IMR-90 (cell line): ENCODE measurements at regions not wholly inside any gene's neighbourhood (a gene's known extent, or its start where the extent isn't known, plus 50 kb on each side); places are given as distances from the start of the nearest gene placed in this dataset.

Experiments used
- ATAC-seq: fragments of 200-7000 bp; cut with Tn5 transposase; 2 replicates; pipeline ENCODE4 v1.9.1; 2020; ENCODE audit warnings: low read depth, mild to moderate bottlenecking, moderate library complexity
- BruUV-seq: library from RNA; stranded (reverse); fragments of 400-500 nt; replicated peaks from 2 replicates; lab custom pipeline; 2021; lab: Mats Ljungman, UMichigan
- CTCF ChIA-PET: fragments of 300-600 bp; formaldehyde crosslinking; extraction: SDS; loops from one replicate; lab custom pipeline; 2021; ENCODE audit warnings: antibody characterized with exemption; lab: Yijun Ruan, JAX
- POLR2A ChIA-PET: fragments of 300-600 bp; sonication (Branson Sonifier 250); formaldehyde crosslinking; loops from one replicate; lab custom pipeline; 2022; ENCODE audit warnings: antibody characterized with exemption; ENCODE audit not compliant: unreplicated experiment; lab: Charles Lee
- DNase-seq: peaks from one replicate; pipeline ENCODE4 v3.0.0; 2013
- H2AFZ ChIP-seq: replicated peaks from 2 replicates; pipeline ENCODE3; 2013; ENCODE audit warnings: low read length, mild to moderate bottlenecking; ENCODE audit not compliant: poor library complexity
- H2AK5ac ChIP-seq: 2 replicates; pipeline ENCODE4 v1.6.1; 2013; ENCODE audit warnings: low read depth, low read length, inconsistent platforms
- H2AK9ac ChIP-seq: replicated peaks from 2 replicates; pipeline ENCODE3; 2013; ENCODE audit warnings: mild to moderate bottlenecking, low read depth, low read length, moderate library complexity; ENCODE audit not compliant: poor library complexity
- H2BK120ac ChIP-seq: 2 replicates; pipeline ENCODE4 v1.6.1; 2013; ENCODE audit warnings: low read depth, low read length, inconsistent platforms
- H2BK15ac ChIP-seq: 3 replicates; pipeline ENCODE4 v1.6.1; 2013; ENCODE audit warnings: low read depth, low read length, inconsistent platforms
- H2BK20ac ChIP-seq: 2 replicates; pipeline ENCODE4 v1.6.1; 2013; ENCODE audit warnings: low read depth, mild to moderate bottlenecking, inconsistent platforms, low read length, moderate library complexity
- H2BK5ac ChIP-seq: 2 replicates; pipeline ENCODE4 v1.6.1; 2013; ENCODE audit warnings: mild to moderate bottlenecking, low read depth, low read length, inconsistent platforms; ENCODE audit not compliant: poor library complexity, severe bottlenecking
- H3K14ac ChIP-seq: replicated peaks from 2 replicates; pipeline ENCODE4 v1.6.1; 2013; ENCODE audit warnings: low read depth, low read length, inconsistent platforms
- H3K18ac ChIP-seq: 2 replicates; pipeline ENCODE4 v1.6.1; 2013; ENCODE audit warnings: low read depth, low read length, control low read depth
- H3K23ac ChIP-seq: 2 replicates; pipeline ENCODE4 v1.6.1; 2013; ENCODE audit warnings: low read depth, low read length, inconsistent platforms
- H3K27ac ChIP-seq: 2 replicates; pipeline ENCODE4 v1.5.1; 2013; ENCODE audit warnings: mild to moderate bottlenecking, control low read depth, low read length; ENCODE audit not compliant: insufficient read depth
- H3K27me3 ChIP-seq: 2 replicates; pipeline ENCODE4 v1.6.1; 2013; ENCODE audit warnings: low read length; ENCODE audit not compliant: control insufficient read depth, insufficient read depth
- H3K36me3 ChIP-seq: 2 replicates; pipeline ENCODE4 v1.6.1; 2013; ENCODE audit warnings: low read length, mixed read lengths; ENCODE audit not compliant: control insufficient read depth, insufficient read depth
- H3K4ac ChIP-seq: 2 replicates; pipeline ENCODE4 v1.6.1; 2013; ENCODE audit warnings: low read depth, low read length, inconsistent platforms
- H3K4me1 ChIP-seq: 2 replicates; pipeline ENCODE4 v1.6.1; 2013; ENCODE audit warnings: low read length, mixed read lengths; ENCODE audit not compliant: control insufficient read depth, insufficient read depth
- H3K4me2 ChIP-seq: 2 replicates; pipeline ENCODE4 v1.6.1; 2013; ENCODE audit warnings: low read depth, mild to moderate bottlenecking, control low read depth, low read length, moderate library complexity
- H3K4me3 ChIP-seq: 2 replicates; pipeline ENCODE4 v1.5.1; 2013; ENCODE audit warnings: low read depth, mild to moderate bottlenecking, control low read depth, low read length, moderate library complexity; ENCODE audit not compliant: insufficient read depth
- H3K56ac ChIP-seq: 2 replicates; pipeline ENCODE4 v1.6.1; 2013; ENCODE audit warnings: low read length, inconsistent platforms; ENCODE audit not compliant: insufficient read depth; ENCODE audit errors: extremely low read depth
- H3K79me1 ChIP-seq, 2 experiments: 2 replicates each; pipeline ENCODE4 v1.6.1; 2013; ENCODE audit warnings: low read length in 2 of 2, inconsistent platforms in 1 of 2, low read depth in 1 of 2
- H3K9ac ChIP-seq: 2 replicates; pipeline ENCODE4 v1.6.1; 2013; ENCODE audit warnings: low read depth, low read length, control low read depth
- H3K9me1 ChIP-seq: 2 replicates; pipeline ENCODE4 v1.6.1; 2013; ENCODE audit warnings: low read length, inconsistent platforms; ENCODE audit not compliant: insufficient read depth
- H3K9me3 ChIP-seq: 2 replicates; pipeline ENCODE4 v1.6.1; 2013; ENCODE audit warnings: low read length; ENCODE audit not compliant: control insufficient read depth, insufficient read depth
- H4K20me1 ChIP-seq: 2 replicates; pipeline ENCODE4 v1.6.1; 2013; ENCODE audit warnings: low read length, inconsistent platforms; ENCODE audit not compliant: insufficient read depth
- H4K5ac ChIP-seq: 2 replicates; pipeline ENCODE4 v1.6.1; 2013; ENCODE audit warnings: mild to moderate bottlenecking, low read depth, low read length, control low read depth
- H4K8ac ChIP-seq, 2 experiments: 2 replicates each; pipeline ENCODE4 v1.6.1; 2013; ENCODE audit warnings: low read depth in 2 of 2, low read length in 2 of 2, control low read depth in 1 of 2, inconsistent platforms in 1 of 2
- H4K91ac ChIP-seq: 2 replicates; pipeline ENCODE4 v1.6.1; 2013; ENCODE audit warnings: low read depth, low read length, inconsistent platforms; ENCODE audit not compliant: insufficient read depth
- CEBPB ChIP-seq: IDR thresholded peaks from 2 replicates; pipeline ENCODE4 v1.6.1; 2012; ENCODE audit warnings: low read depth, low read length, improper control_type of control experiment
- CHD1 ChIP-seq: IDR thresholded peaks from 2 replicates; pipeline ENCODE4 v1.6.1; 2012; ENCODE audit warnings: low read depth, low read length, improper control_type of control experiment
- CTCF ChIP-seq: conservative IDR thresholded peaks from 2 replicates; pipeline ENCODE4 v1.5.1; 2012; ENCODE audit warnings: mild to moderate bottlenecking, low read depth, low read length, improper control_type of control experiment
- ELK1 ChIP-seq: fragments of 150-350 bp; IDR thresholded peaks from 2 replicates; pipeline ENCODE4 v1.6.1; 2016; ENCODE audit warnings: low read depth, mild to moderate bottlenecking, low read length, moderate library complexity, borderline replicate concordance
- MAFK ChIP-seq: IDR thresholded peaks from 2 replicates; pipeline ENCODE4 v1.6.1; 2012; ENCODE audit warnings: low read depth, low read length, improper control_type of control experiment
- MAZ ChIP-seq: IDR thresholded peaks from 2 replicates; pipeline ENCODE4 v1.6.1; 2012; ENCODE audit warnings: low read depth, mild to moderate bottlenecking, low read length, improper control_type of control experiment, moderate library complexity, borderline replicate concordance
- MXI1 ChIP-seq: IDR thresholded peaks from 2 replicates; pipeline ENCODE4 v1.6.1; 2012; ENCODE audit warnings: low read depth, mild to moderate bottlenecking, low read length, moderate library complexity, borderline replicate concordance
- NFE2L2 ChIP-seq: fragments of 150-350 bp; IDR thresholded peaks from 2 replicates; pipeline ENCODE4 v1.6.1; 2016; ENCODE audit warnings: low read depth, mild to moderate bottlenecking, low read length
- POLR2A ChIP-seq: IDR thresholded peaks from 2 replicates; pipeline ENCODE4 v1.6.1; 2012; ENCODE audit warnings: mild to moderate bottlenecking, low read depth, low read length
- RFX5 ChIP-seq: IDR thresholded peaks from 2 replicates; pipeline ENCODE4 v1.8.0; 2012; ENCODE audit warnings: low read depth, mild to moderate bottlenecking, low read length, moderate library complexity
- SMC3 ChIP-seq: fragments of 150-350 bp; IDR thresholded peaks from 2 replicates; pipeline ENCODE4 v1.6.1; 2016; ENCODE audit warnings: low read depth, mild to moderate bottlenecking, antibody characterized with exemption, low read length, moderate library complexity
- WGBS, 2 experiments: methylation state at CpG; one replicate each; pipeline versions ENCODE4 v1.1.5 to v1.1.7; 2013; ENCODE audit warnings: missing lambda C conversion rate in 2 of 2; ENCODE audit not compliant: insufficient read length in 1 of 2; ENCODE audit errors: extremely low coverage in 2 of 2; 5-methylcytosine and 5-hydroxymethylcytosine counted together
- dilution Hi-C: fragments of 300-500 bp; cut with HindIII; formaldehyde crosslinking; loops from one replicate; pipeline ENCODE4 v1.14.3; 2018; ENCODE audit warnings: low sequenced_read_pairs; ENCODE audit not compliant: unreplicated experiment
- in situ Hi-C: fragments of 300-500 bp; cut with MboI; formaldehyde crosslinking; loops from 3 replicates; pipeline ENCODE4 v1.14.3; 2019; ENCODE audit warnings: low sequenced_read_pairs, inconsistent platforms, mixed read lengths
- intact Hi-C: fragments of 100-400 bp; cut with micrococcal nuclease; formaldehyde crosslinking; loops from 2 replicates; pipeline ENCODE4 v1.10.0; 2022

GRCh38 chr3:19641408-19641807 is 292.6 kb downstream of the EFHB start:
- Histone ChIP-seq H2AK5ac (no peak overlapping the region), H2BK120ac (no peak overlapping the region), H3K14ac (no peak overlapping the region), H3K56ac (no peak overlapping the region), H3K4me3 (no peak overlapping the region), H3K4me1 (no peaks in the 10 kb centered on the region), H2BK15ac (no peak overlapping the region), H3K27ac (no peak overlapping the region), H2AK9ac (no peak overlapping the region), H3K23ac (no peak overlapping the region), H2AFZ (no peak overlapping the region), H4K5ac (no peak overlapping the region), H3K9ac (no peak overlapping the region), H3K9me1 (no peaks in the 10 kb centered on the region), H4K20me1 (no peaks in the 10 kb centered on the region), H3K27me3 (no peaks in the 10 kb centered on the region), H3K4me2 (no peak overlapping the region), H3K4ac (no peak overlapping the region), H4K91ac (no peak overlapping the region), H3K79me1 (no peaks in the 10 kb centered on the region), H3K18ac (no peak overlapping the region), H4K8ac (no peak overlapping the region), H2BK20ac (no peak overlapping the region), H2BK5ac (no peak overlapping the region), H3K36me3 (no peaks in the 10 kb centered on the region), H3K9me3 (0 out of 2 replicates have a peak, but pooled peaks cover 3% of the 10 kb centered on the region)
- CTCF ChIA-PET = no interaction called here
- no peak for ATAC-seq
- WGBS, 2 experiments = no CpG with 5 or more reads among the region's 2 CpGs
- POLR2A ChIA-PET = no interaction called here
- intact Hi-C loops (no loop called here), dilution Hi-C loops (no loop called here), in situ Hi-C loops (no loop called here)
- TF ChIP-seq CEBPB = no peak
- no peak for TF ChIP-seq SMC3
- no peak for TF ChIP-seq CHD1
- TF ChIP-seq MXI1 = no peak
- no peak for TF ChIP-seq MAZ
- TF ChIP-seq ELK1 = no peak
- TF ChIP-seq CTCF = no peak
- TF ChIP-seq RFX5 = no peak
- TF ChIP-seq NFE2L2 = no peak
- TF ChIP-seq POLR2A = no peak
- TF ChIP-seq MAFK = no peak
- no peak for DNase-seq
- no TSS peak for BruUV-seq
